ENCODE measurements at regions not wholly inside any gene's neighbourhood (a gene's known extent, or its start where the extent isn't known, plus 50 kb on each side); places are given as distances from the start of the nearest gene placed in this dataset.

- no peak for DNase-seq (ENCODE audit: low read depth in 2 of 2)
Measured at GRCh38 chr3:140816372-140817195, 125.1 kb upstream of the SLC25A36 start.

DNA sequence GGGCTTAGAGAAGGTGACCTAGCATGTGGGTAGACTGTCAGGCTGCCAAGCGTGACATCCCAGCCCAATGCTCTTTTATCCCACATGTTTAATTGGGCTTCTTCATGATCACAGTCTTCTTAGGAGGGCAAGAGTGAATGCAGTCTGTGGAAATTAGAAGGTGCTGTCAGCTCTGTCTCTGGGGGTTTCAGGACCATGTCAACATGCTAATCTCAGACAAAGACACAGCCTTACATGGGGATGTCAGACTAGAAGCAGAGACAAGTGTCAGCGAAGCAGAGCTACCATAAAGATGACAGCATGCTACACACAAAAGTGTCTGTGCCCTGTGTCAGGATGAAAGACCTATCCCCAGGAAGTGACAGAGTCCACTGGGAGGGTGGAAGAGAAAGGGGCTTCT lies 120.1 kb upstream of the SLC25A36 start:
- DNase-seq (ENCODE audit: low read depth in 2 of 2), result no peak

- DNase-seq (ENCODE audit: low read depth in 2 of 2), result no peak
Measured at GRCh38 chr3:140822401-140823047, 119.1 kb upstream of the SLC25A36 start.

- DNase-seq (ENCODE audit: low read depth in 2 of 2), result no peak
Measured at GRCh38 chr3:140823106-140823505, 118.5 kb upstream of the SLC25A36 start.

GRCh38 chr3:140827894-140828293 lies 113.7 kb upstream of the SLC25A36 start:
- DNase-seq (ENCODE audit: low read depth in 2 of 2), result no peak

DNA sequence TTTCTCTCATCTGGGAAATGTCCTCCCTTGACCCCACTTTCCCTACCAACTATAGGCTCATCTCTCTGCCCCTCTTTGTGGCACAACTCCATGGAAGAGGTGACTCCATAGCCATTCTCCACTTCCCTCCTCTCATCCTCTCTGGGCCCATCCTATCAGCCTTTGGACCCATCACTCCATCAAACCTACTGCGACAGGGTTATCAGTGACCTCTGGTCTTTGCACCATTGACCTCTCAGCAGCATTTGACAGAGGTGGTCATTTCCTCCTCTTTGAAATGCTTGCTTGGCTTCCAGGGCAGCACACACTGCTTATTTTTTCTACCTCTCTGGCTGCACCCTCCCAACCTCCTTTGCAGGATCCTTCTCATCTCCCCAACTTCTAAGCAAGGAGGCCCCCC lies 113.1 kb upstream of the SLC25A36 start:
- no peak for DNase-seq (ENCODE audit: low read depth in 2 of 2)

GRCh38 chr3:140829796-140830195 lies 111.8 kb upstream of the SLC25A36 start:
- DNase-seq (ENCODE audit: low read depth in 2 of 2), result no peak

DNA sequence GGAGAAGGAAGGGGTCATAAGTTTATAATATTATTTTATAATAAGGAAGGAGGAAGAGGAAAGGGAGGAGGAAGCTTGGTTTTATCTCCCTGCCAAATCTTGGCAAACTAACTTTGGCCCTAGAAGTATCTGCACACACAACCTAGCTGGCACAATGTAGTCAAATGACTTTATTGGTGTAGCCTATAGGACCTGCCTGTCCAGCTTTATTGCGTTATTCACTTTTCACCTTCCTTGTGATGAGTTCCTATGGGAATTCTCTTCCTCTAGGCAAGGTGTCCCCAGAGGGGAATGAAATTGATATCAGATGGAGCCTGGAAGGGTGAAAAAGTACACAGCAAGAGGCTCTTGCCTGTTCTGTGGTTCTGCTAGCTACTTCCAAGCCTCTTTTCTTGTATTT lies 111.2 kb upstream of the SLC25A36 start:
- no peak for DNase-seq (ENCODE audit: low read depth in 2 of 2)

DNA sequence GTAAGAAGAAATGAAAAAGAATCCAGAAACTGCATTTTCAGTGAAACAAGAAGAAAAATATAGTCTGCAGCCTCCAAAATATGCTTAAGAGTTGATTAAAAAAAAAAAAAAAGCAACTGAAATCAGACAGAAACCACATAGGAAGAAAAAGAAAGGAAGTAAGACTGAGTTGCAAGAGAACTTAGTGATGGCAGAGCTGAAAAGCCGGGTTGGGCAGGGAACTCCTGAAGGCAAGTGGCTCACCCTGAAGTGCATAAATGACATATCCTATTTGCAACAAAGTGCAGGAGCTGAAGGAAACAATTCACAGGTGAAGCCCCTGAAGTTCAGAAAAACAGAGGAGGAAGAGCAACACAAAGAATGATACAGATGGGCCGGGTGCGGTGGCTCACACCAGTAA lies 108.8 kb upstream of the SLC25A36 start:
- no peak for DNase-seq (ENCODE audit: low read depth in 2 of 2)

DNA sequence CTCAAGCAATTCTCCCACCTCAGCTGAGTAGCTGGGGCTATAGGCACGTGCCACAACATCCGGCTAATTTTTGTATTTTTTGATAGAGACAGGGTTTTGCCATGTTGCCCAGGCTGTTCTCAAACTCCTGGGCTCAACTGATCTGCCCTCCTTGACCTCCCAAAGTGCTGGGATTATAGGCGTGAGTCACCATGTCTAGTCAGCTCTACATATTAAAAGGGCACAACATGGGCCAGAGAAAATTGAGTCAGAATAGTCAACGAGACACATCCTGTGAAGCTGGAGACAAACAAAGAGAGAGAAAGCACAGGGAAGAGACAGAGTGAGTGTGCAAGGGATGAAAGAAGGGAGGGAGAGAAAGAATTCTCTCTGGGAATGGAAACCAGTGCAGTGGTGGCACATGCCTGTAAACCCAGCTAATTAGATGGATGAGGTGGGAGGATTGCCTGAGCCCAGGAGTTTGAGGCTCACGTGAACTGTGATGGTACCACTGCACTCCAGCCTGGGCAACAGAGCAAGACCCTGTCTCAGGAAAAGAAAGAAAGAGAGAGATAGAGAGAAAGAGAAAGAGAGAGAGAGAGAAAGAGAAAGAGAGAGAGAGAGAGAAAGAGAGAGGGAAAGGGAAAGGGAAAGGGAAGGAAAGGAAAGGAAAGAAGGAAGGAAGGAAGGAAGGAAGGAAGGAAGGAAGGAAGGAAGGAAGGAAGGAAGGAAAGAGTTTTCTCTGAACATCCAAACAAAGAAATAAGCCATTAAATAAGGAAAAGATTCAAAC lies 107.2 kb upstream of the SLC25A36 start:
- no peak for DNase-seq (ENCODE audit: low read depth in 2 of 2)

DNA sequence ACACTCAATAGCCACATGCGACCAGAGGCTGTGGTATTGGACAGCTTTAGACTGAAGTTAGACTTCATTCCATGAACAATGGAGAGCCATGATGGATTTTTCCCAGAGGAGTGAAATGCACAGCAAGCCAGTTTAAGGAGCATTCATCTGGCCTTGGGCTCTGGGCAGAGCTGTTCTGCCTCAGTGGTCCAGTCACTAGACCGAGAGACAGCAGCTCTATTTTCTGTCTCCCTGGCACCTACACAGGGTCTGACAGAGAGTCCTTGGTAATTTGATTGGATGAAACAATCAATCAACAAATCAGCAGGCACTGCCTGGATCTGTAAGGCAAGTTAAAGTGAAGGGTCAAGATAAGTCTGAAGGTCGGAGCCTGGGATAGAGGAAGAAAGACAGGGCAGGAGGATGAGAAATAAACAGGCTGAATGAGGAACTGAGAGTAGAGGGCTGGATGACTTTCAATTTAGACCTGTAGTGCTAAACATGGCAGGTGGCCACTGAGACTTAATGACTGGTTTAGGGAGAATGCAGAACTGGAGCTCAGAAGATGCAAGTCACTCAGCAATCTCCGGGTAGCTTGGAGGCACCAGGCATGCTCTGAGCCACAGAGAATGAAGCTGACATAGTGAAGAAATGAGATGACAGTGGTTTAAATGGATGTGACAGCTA lies 98.5 kb upstream of the SLC25A36 start:
- no peak for DNase-seq (ENCODE audit: low read depth in 2 of 2)

DNA sequence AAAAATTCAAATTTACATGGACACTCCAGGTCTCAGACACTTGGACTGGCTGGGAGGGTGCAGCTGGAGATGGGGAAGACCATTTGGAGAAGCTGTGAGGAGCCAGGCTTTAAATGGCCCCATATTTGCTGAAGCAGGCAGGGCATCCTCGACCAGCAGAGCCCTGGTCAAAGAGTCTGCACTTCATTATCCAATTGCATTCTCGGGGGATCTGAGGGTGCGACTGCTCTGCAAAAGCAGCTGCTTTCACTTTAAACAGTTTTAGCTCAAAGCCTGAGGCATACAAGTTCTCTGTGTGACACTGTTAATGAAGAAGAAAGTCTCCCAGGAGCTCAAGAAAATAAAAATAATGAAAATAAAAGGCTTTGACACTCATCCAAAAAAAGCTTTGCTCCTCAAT lies 98.0 kb upstream of the SLC25A36 start:
- no peak for DNase-seq (ENCODE audit: low read depth in 2 of 2)

DNA sequence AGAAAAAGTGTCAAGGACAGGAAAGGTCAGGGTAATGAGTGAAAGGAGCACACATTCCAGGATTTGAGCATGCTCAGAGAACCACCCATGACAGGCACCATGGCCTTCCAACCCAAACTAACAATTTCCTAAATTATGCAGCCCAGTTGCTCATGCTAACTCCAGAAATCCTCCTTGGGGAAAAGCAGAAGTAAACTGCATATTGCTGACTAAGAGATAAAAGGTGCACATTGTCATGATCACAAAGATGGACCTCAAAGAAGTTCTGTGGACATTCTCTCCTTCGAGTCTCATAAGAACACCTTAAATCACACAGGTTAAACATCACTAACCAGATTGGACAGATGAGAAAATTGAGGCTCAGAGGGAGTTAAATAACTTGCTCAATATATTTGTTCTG lies 97.6 kb upstream of the SLC25A36 start:
- DNase-seq (ENCODE audit: low read depth in 2 of 2), result no peak

DNA sequence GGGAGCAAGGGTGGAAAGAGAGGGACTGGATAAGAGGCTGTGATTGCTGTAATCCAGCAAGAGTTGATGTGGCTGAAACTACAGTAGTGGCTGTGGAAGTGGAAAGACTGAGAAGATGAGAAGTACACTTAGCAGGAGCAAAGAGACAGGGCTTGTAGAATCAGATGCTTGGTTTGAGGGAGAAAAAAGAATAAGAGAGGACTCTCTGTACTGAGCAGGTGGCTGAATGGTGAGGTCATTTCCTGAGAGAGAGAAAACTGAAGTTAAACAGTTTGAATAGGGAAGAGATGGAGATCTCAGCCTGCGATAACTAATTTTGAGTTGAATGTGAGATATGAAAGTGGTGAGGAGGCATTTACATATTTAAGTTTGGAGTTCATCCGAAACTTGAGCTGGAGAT lies 95.8 kb upstream of the SLC25A36 start:
- DNase-seq (ENCODE audit: low read depth in 2 of 2), result no peak

GRCh38 chr3:140848666-140849065 lies 93.0 kb upstream of the SLC25A36 start:
- DNase-seq (ENCODE audit: low read depth in 2 of 2), result no peak

DNA sequence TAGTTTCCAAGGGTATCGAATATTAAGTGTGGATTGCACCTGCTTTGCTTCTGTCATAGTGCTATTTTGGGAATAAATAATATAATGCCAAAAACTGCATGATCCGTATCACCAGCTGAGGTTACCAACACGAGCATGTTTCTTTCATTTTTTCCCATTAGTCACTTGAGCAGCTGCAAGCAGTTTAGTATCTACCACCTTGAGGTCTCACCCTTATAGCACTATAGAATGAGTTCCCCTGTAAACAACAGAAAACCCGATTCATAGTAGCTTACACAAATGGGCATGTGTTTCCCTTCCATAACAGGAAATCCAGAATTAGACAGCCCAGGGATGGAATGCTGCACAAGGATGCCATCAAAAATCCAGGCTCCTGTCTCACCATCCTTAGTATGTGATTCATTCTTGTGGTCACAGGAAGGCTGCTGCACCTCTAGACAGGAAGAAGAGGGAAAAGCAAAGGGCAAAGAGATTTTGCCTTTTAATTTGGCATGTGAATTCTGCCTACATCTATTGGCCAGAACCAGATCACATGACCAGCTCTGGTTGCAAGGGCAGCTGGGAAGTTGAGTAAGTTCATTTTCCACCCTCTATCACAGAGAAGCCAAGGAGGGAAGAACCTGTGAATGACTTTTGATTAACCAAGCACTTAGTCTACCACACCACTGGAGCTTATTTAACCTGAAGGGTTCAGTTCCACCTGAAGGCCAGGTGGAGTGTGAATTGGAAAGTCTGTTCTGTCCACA lies 91.3 kb upstream of the SLC25A36 start:
- no peak for DNase-seq (ENCODE audit: low read depth in 2 of 2)

GRCh38 chr3:140854961-140855360 lies 86.7 kb upstream of the SLC25A36 start:
- DNase-seq (ENCODE audit: low read depth in 2 of 2), result no peak

GRCh38 chr3:140856905-140857304 lies 84.7 kb upstream of the SLC25A36 start:
- no peak for DNase-seq (ENCODE audit: low read depth in 2 of 2)

GRCh38 chr3:140857993-140858392 lies 83.6 kb upstream of the SLC25A36 start:
- no peak for DNase-seq (ENCODE audit: low read depth in 2 of 2)

DNA sequence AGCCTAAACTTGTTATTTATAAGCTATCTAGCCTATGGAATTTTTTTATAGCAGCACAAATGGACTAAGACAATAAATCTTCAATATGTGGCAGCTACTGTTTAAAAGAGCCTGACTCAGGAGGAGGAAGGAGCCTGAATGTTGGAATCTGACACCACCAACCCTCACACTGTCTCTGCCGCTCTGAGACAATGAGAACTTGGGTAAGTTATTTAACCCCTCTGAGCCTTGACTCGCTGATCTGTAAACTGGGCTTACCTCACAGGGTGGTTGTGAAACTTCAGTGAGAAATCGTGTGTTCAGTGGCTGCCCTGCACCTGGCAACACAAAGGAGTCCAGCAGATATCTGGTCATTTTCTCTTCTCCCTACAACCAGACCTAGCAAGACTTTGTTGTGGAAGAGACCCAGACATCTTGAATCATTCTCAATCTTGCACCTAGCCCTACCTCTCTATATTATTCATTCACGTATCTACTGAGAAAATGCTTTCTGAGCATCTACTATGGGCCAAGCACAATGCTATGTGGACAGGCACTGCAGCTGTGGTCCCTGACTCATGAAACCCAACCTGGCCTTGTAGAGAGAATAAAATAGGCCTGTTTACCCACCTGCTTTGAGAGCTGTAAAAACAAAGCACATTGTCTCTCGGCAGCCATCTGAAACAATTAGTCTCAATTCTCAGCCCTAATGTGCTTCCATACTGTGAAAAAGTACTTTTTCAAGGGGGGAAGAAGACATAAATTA lies 81.9 kb upstream of the SLC25A36 start:
- no peak for DNase-seq (ENCODE audit: low read depth in 2 of 2)

DNA sequence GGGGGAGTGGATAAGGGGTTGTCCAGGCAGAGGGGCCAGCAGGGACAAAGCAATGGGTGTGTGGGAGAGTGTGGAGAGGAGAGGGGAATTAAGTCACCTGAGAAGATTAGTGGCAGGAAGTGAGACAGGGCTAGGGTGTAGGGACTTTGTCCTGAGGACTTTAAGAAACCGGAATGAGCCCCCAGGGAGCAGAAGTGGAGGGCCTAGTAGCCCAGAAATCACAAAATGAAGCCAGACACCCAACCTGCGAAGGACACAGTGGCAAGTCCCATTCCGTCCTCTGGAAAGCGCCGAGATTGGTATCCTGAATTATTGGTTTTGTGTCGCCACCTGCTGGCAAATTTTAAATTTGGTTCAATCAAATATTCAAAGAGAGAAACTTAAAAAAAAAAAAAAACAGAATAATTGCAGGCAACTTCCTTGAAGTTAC lies 78.0 kb upstream of the SLC25A36 start:
- DNase-seq (ENCODE audit: low read depth in 2 of 2), result peak in 1 of 2 donors; percentile 21

Measured in stimulated activated CD4-positive, alpha-beta T cell treated with anti-CD3 and anti-CD28 coated beads, Interleukin-1b, Interleukin-23, amount 100 ng/mL, for 4 hours (primary cell).